ENCODE measurements at regions not wholly inside any gene's neighbourhood (a gene's known extent, or its start where the extent isn't known, plus 50 kb on each side); places are given as distances from the start of the nearest gene placed in this dataset.
"Not testable (repeated sequence)": the region's sequence is repeated elsewhere in the genome, so short reads cannot be mapped to it uniquely, and the experiment has no call there.

- DNase-seq (ENCODE audit: low spot score): no peak
- H3K4me3 Mint-ChIP-seq: no peak overlapping the region
- H3K4me1 Mint-ChIP-seq (ENCODE audit: low read depth): no peaks in the 10 kb centered on the region
- no peaks in the 10 kb centered on the region for H3K36me3 Mint-ChIP-seq (ENCODE audit: low read depth)
- H3K27ac Mint-ChIP-seq: no peak overlapping the region
- intact Hi-C loops (cut with micrococcal nuclease): no loop called here
- H3K9me3 Mint-ChIP-seq: no peaks in the 10 kb centered on the region
- peaks cover 6% of the 10 kb centered on the region for H3K27me3 Mint-ChIP-seq (ENCODE audit: insufficient read depth)
Measured at GRCh38 chr4:84159762-84160161, 339.3 kb downstream of the NKX6-1 start.

GRCh38 chr4:84158670-84159069 lies 340.4 kb downstream of the NKX6-1 start:
- no peaks in the 10 kb centered on the region for H3K36me3 Mint-ChIP-seq (ENCODE audit: low read depth)
- no peak overlapping the region for H3K4me3 Mint-ChIP-seq
- intact Hi-C loops (cut with micrococcal nuclease): no loop called here
- H3K27ac Mint-ChIP-seq: no peak overlapping the region
- H3K9me3 Mint-ChIP-seq: no peaks in the 10 kb centered on the region
- peaks cover 6% of the 10 kb centered on the region for H3K27me3 Mint-ChIP-seq (ENCODE audit: insufficient read depth)
- H3K4me1 Mint-ChIP-seq (ENCODE audit: low read depth): no peaks in the 10 kb centered on the region
- no peak for DNase-seq (ENCODE audit: low spot score)

- Mint-ChIP-seq H3K27ac (no peak overlapping the region), H3K4me1 (ENCODE audit: low read depth) (peaks cover 3% of the 10 kb centered on the region), H3K27me3 (ENCODE audit: insufficient read depth) (no peaks in the 10 kb centered on the region), H3K36me3 (ENCODE audit: low read depth) (no peaks in the 10 kb centered on the region), H3K4me3 (no peak overlapping the region), H3K9me3 (no peaks in the 10 kb centered on the region)
- no peak for DNase-seq (ENCODE audit: low spot score)
- intact Hi-C loops (cut with micrococcal nuclease): no loop called here
Measured at GRCh38 chr4:84151574-84151973, 347.5 kb downstream of the NKX6-1 start.

- H3K9me3 Mint-ChIP-seq: no peaks in the 10 kb centered on the region
- peaks cover 9% of the 10 kb centered on the region for H3K4me1 Mint-ChIP-seq (ENCODE audit: low read depth)
- intact Hi-C loops (cut with micrococcal nuclease): no loop called here
- no peak overlapping the region for H3K4me3 Mint-ChIP-seq
- no peaks in the 10 kb centered on the region for H3K27me3 Mint-ChIP-seq (ENCODE audit: insufficient read depth)
- H3K36me3 Mint-ChIP-seq (ENCODE audit: low read depth): no peaks in the 10 kb centered on the region
- H3K27ac Mint-ChIP-seq: no peak overlapping the region
- DNase-seq (ENCODE audit: low spot score): no peak
Measured at GRCh38 chr4:84150177-84150576, 348.9 kb downstream of the NKX6-1 start.

GRCh38 chr4:84147831-84148230 lies 351.3 kb downstream of the NKX6-1 start:
- no peaks in the 10 kb centered on the region for H3K27me3 Mint-ChIP-seq (ENCODE audit: insufficient read depth)
- H3K9me3 Mint-ChIP-seq: no peaks in the 10 kb centered on the region
- H3K4me3 Mint-ChIP-seq: no peak overlapping the region
- DNase-seq (ENCODE audit: low spot score): no peak
- H3K27ac Mint-ChIP-seq: no peak overlapping the region
- peaks cover 9% of the 10 kb centered on the region for H3K4me1 Mint-ChIP-seq (ENCODE audit: low read depth)
- intact Hi-C loops (cut with micrococcal nuclease): no loop called here
- no peaks in the 10 kb centered on the region for H3K36me3 Mint-ChIP-seq (ENCODE audit: low read depth)

- H3K27ac Mint-ChIP-seq: no peak overlapping the region
- no peak for DNase-seq (ENCODE audit: low spot score)
- no peak overlapping the region for H3K4me3 Mint-ChIP-seq
- H3K27me3 Mint-ChIP-seq (ENCODE audit: insufficient read depth): no peaks in the 10 kb centered on the region
- H3K36me3 Mint-ChIP-seq (ENCODE audit: low read depth): no peaks in the 10 kb centered on the region
- intact Hi-C loops (cut with micrococcal nuclease): no loop called here
- no peaks in the 10 kb centered on the region for H3K9me3 Mint-ChIP-seq
- peaks cover 9% of the 10 kb centered on the region for H3K4me1 Mint-ChIP-seq (ENCODE audit: low read depth)
Measured at GRCh38 chr4:84146300-84146959, 352.7 kb downstream of the NKX6-1 start.

GRCh38 chr4:84145176-84145575 lies 353.9 kb downstream of the NKX6-1 start:
- Mint-ChIP-seq H3K27ac (no peak overlapping the region), H3K36me3 (ENCODE audit: low read depth) (no peaks in the 10 kb centered on the region), H3K9me3 (no peaks in the 10 kb centered on the region), H3K4me3 (no peak overlapping the region), H3K27me3 (ENCODE audit: insufficient read depth) (no peaks in the 10 kb centered on the region), H3K4me1 (ENCODE audit: low read depth) (peaks cover 9% of the 10 kb centered on the region)
- no peak for DNase-seq (ENCODE audit: low spot score)
- intact Hi-C loops (cut with micrococcal nuclease): no loop called here

GRCh38 chr4:84126911-84127310 lies 372.2 kb downstream of the NKX6-1 start:
- H3K27ac Mint-ChIP-seq; H3K27me3 Mint-ChIP-seq (ENCODE audit: insufficient read depth); H3K36me3 Mint-ChIP-seq (ENCODE audit: low read depth); DNase-seq (ENCODE audit: low spot score); H3K9me3 Mint-ChIP-seq; H3K4me3 Mint-ChIP-seq; intact Hi-C loops (cut with micrococcal nuclease); H3K4me1 Mint-ChIP-seq (ENCODE audit: low read depth): not testable (repeated sequence)

- H3K36me3 Mint-ChIP-seq (ENCODE audit: low read depth): no peaks in the 10 kb centered on the region
- H3K27ac Mint-ChIP-seq: no peak overlapping the region
- H3K27me3 Mint-ChIP-seq (ENCODE audit: insufficient read depth): no peaks in the 10 kb centered on the region
- H3K4me3 Mint-ChIP-seq: no peak overlapping the region
- DNase-seq (ENCODE audit: low spot score): no peak
- no peaks in the 10 kb centered on the region for H3K4me1 Mint-ChIP-seq (ENCODE audit: low read depth)
- intact Hi-C loops (cut with micrococcal nuclease): no loop called here
- H3K9me3 Mint-ChIP-seq: no peaks in the 10 kb centered on the region
Measured at GRCh38 chr4:84126061-84126787, 372.9 kb downstream of the NKX6-1 start.

GRCh38 chr4:84110040-84110439 lies 389.1 kb downstream of the NKX6-1 start:
- no peaks in the 10 kb centered on the region for H3K36me3 Mint-ChIP-seq (ENCODE audit: low read depth)
- intact Hi-C loops (cut with micrococcal nuclease): no loop called here
- peaks cover 7% of the 10 kb centered on the region for H3K9me3 Mint-ChIP-seq
- no peaks in the 10 kb centered on the region for H3K4me1 Mint-ChIP-seq (ENCODE audit: low read depth)
- H3K27me3 Mint-ChIP-seq (ENCODE audit: insufficient read depth): no peaks in the 10 kb centered on the region
- no peak for DNase-seq (ENCODE audit: low spot score)
- no peak overlapping the region for H3K4me3 Mint-ChIP-seq
- no peak overlapping the region for H3K27ac Mint-ChIP-seq

GRCh38 chr4:84101653-84102625 lies 397.2 kb downstream of the NKX6-1 start:
- H3K4me3 Mint-ChIP-seq; DNase-seq (ENCODE audit: low spot score); H3K27me3 Mint-ChIP-seq (ENCODE audit: insufficient read depth); H3K4me1 Mint-ChIP-seq (ENCODE audit: low read depth); H3K27ac Mint-ChIP-seq; intact Hi-C loops (cut with micrococcal nuclease); H3K36me3 Mint-ChIP-seq (ENCODE audit: low read depth); H3K9me3 Mint-ChIP-seq: not testable (repeated sequence)

- H3K27me3 Mint-ChIP-seq (ENCODE audit: insufficient read depth): no peaks in the 10 kb centered on the region
- H3K9me3 Mint-ChIP-seq: no peaks in the 10 kb centered on the region
- H3K4me1 Mint-ChIP-seq (ENCODE audit: low read depth): no peaks in the 10 kb centered on the region
- H3K4me3 Mint-ChIP-seq: no peak overlapping the region
- H3K27ac Mint-ChIP-seq: no peak overlapping the region
- H3K36me3 Mint-ChIP-seq (ENCODE audit: low read depth): no peaks in the 10 kb centered on the region
- intact Hi-C loops (cut with micrococcal nuclease): no loop called here
- DNase-seq (ENCODE audit: low spot score): no peak
Measured at GRCh38 chr4:84100071-84100470, 399.0 kb downstream of the NKX6-1 start.

- H3K36me3 Mint-ChIP-seq (ENCODE audit: low read depth): no peaks in the 10 kb centered on the region
- H3K9me3 Mint-ChIP-seq: no peaks in the 10 kb centered on the region
- intact Hi-C loops (cut with micrococcal nuclease): no loop called here
- DNase-seq (ENCODE audit: low spot score): no peak
- H3K4me1 Mint-ChIP-seq (ENCODE audit: low read depth): no peaks in the 10 kb centered on the region
- no peaks in the 10 kb centered on the region for H3K27me3 Mint-ChIP-seq (ENCODE audit: insufficient read depth)
- H3K27ac Mint-ChIP-seq: no peak overlapping the region
- no peak overlapping the region for H3K4me3 Mint-ChIP-seq
Measured at GRCh38 chr4:84099599-84099998, 399.5 kb downstream of the NKX6-1 start.

Measured in activated T-helper 1 cell treated with anti-CD3 and anti-CD28 coated beads, Interleukin-12 subunit alpha, Interleukin-12 subunit beta, Interleukin-2, Interleukin-4 antibody, amounts not matched to agents 30 ng/mL and 10 ng/mL and 1 ng/mL, durations not matched to agents 14 hours and 24 hours and 36 hours (primary cell).